HCT116 (cell line): ENCODE measurements at regions not wholly inside any gene's neighbourhood (a gene's known extent, or its start where the extent isn't known, plus 50 kb on each side); places are given as distances from the start of the nearest gene placed in this dataset.

Experiments used
- ATAC-seq: fragments of 200-7000 bp; cut with Tn5 transposase; 2 replicates; pipeline ENCODE4 v1.9.1; 2020; ENCODE audit warnings: mild to moderate bottlenecking, moderate library complexity
- BruUV-seq: library from RNA; stranded (reverse); fragments of 400-500 nt; replicated peaks from 2 replicates; lab custom pipeline; 2021; lab: Mats Ljungman, UMichigan
- CTCF ChIA-PET: fragments of 300-600 bp; sonication (Branson Sonifier 250); formaldehyde crosslinking; loops from one replicate; lab custom pipeline; 2021; ENCODE audit warnings: antibody characterized with exemption; lab: Charles Lee
- POLR2A ChIA-PET: fragments of 300-600, 350-600 bp; sonication (Branson Sonifier 250); formaldehyde crosslinking; loops from one replicate; lab custom pipeline; 2021; ENCODE audit warnings: antibody characterized with exemption; lab: Charles Lee
- RAD21 ChIA-PET, 2 experiments: fragments of 300-600 bp; sonication (Branson Sonifier 250); formaldehyde crosslinking; loops; one replicate each; lab custom pipeline; 2023; ENCODE audit warnings: low total read pairs in 2 of 2; ENCODE audit not compliant: uncharacterized antibody in 2 of 2, unreplicated experiment in 2 of 2, low non-redundant PET in 1 of 2; lab: Charles Lee
- DNase-seq: peaks from one replicate; pipeline ENCODE4 v3.0.0-alpha.2; 2010; ENCODE audit warnings: low read depth, low spot score
- H2AFZ ChIP-seq: fragments of 200-600 bp; shearing (Covaris generic), sonication (generic); 2 replicates; pipeline ENCODE4 v1.6.1; 2017; ENCODE audit warnings: low read depth, mixed run types, mixed read lengths, antibody characterized with exemption, low read length; ENCODE audit not compliant: poor library complexity, severe bottlenecking
- H3K27ac ChIP-seq: 2 replicates; pipeline ENCODE4 v1.5.1; 2012; ENCODE audit warnings: low read depth, low read length
- H3K27me3 ChIP-seq: fragments of 200-600 bp; sonication (generic); 2 replicates; pipeline ENCODE4 v1.6.1; 2016; ENCODE audit warnings: mixed run types, low read length, mixed read lengths; ENCODE audit not compliant: insufficient read depth
- H3K36me3 ChIP-seq, 2 experiments: fragments of 200-500 bp in 1 of 2; fragments of 200-600 bp in 1 of 2; sonication (Bioruptor generic) in 1 of 2; sonication (generic) in 1 of 2; 2 replicates each; pipeline versions ENCODE4 v1.5.1 to v1.6.1; 2014 to 2016; ENCODE audit warnings: low read length in 2 of 2, inconsistent platforms in 1 of 2, mixed read lengths in 1 of 2, mixed run types in 1 of 2; ENCODE audit not compliant: insufficient read depth in 2 of 2, control insufficient read depth in 1 of 2
- H3K4me1 ChIP-seq, 2 experiments: fragments of 200-600 bp in 1 of 2; sonication (generic) in 1 of 2; 2 replicates each; pipeline versions ENCODE4 v1.5.1 to v1.6.1; 2012 to 2017; ENCODE audit warnings: low read length in 2 of 2, inconsistent platforms in 1 of 2, mild to moderate bottlenecking in 1 of 2, mixed read lengths in 1 of 2, mixed run types in 1 of 2, moderate library complexity in 1 of 2; ENCODE audit not compliant: insufficient read depth in 2 of 2, control insufficient read depth in 1 of 2
- H3K4me2 ChIP-seq: fragments of 200-600 bp; sonication (generic); 2 replicates; pipeline ENCODE4 v1.6.1; 2017; ENCODE audit warnings: mixed run types, low read length, mixed read lengths
- H3K4me3 ChIP-seq, 2 experiments: fragments of 200-600 bp in 1 of 2; sonication (generic) in 1 of 2; replicated peaks in 1 of 2; 2 replicates each; pipeline ENCODE4 v1.5.1; 2011 to 2016; ENCODE audit warnings: low read length in 2 of 2, control low read depth in 1 of 2, low read depth in 1 of 2, mild to moderate bottlenecking in 1 of 2, mixed read lengths in 1 of 2, mixed run types in 1 of 2
- H3K79me2 ChIP-seq: fragments of 200-600 bp; sonication (generic); 2 replicates; pipeline ENCODE4 v1.6.1; 2017; ENCODE audit warnings: mild to moderate bottlenecking, mixed run types, low read length, moderate library complexity, mixed read lengths; ENCODE audit not compliant: insufficient read depth
- H3K9ac ChIP-seq: fragments of 200-600 bp; sonication (generic); 2 replicates; pipeline ENCODE4 v1.6.1; 2016; ENCODE audit warnings: low read length, mixed read lengths
- H3K9me2 ChIP-seq: fragments of 200-600 bp; sonication (generic), shearing (Covaris generic); 2 replicates; pipeline ENCODE4 v1.6.1; 2017; ENCODE audit warnings: mixed run types, mild to moderate bottlenecking, moderate library complexity; ENCODE audit not compliant: insufficient read depth
- H3K9me3 ChIP-seq, 2 experiments: fragments of 200-500 bp in 1 of 2; fragments of 200-600 bp in 1 of 2; sonication (Bioruptor generic) in 1 of 2; sonication (generic) in 1 of 2; 2 replicates each; pipeline ENCODE4 v1.6.1; 2014 to 2017; ENCODE audit warnings: low read length in 2 of 2, mixed read lengths in 2 of 2, inconsistent platforms in 1 of 2, low read depth in 1 of 2, mild to moderate bottlenecking in 1 of 2, mixed run types in 1 of 2, moderate library complexity in 1 of 2; ENCODE audit not compliant: control insufficient read depth in 1 of 2, insufficient read depth in 1 of 2
- H4K20me1 ChIP-seq: fragments of 200-600 bp; sonication (generic), shearing (Covaris generic); 2 replicates; pipeline ENCODE4 v1.6.1; 2017; ENCODE audit warnings: mixed run types, mild to moderate bottlenecking, moderate library complexity; ENCODE audit not compliant: insufficient read depth
- CEBPB ChIP-seq: IDR thresholded peaks from 2 replicates; pipeline ENCODE4 v1.6.1; 2012; ENCODE audit warnings: low read depth
- EGR1 ChIP-seq: IDR thresholded peaks from 2 replicates; pipeline ENCODE4 v1.6.1; 2012; ENCODE audit warnings: low read depth
- EZH2phosphoT487 ChIP-seq: fragments of 200-600 bp; IDR thresholded peaks from 2 replicates; pipeline ENCODE4 v1.6.1; 2018; ENCODE audit warnings: antibody characterized with exemption, borderline replicate concordance
- FOSL1 ChIP-seq: IDR thresholded peaks from 2 replicates; pipeline ENCODE4 v1.6.1; 2012; ENCODE audit warnings: low read depth
- JUND ChIP-seq: IDR thresholded peaks from 2 replicates; pipeline ENCODE4 v1.6.1; 2012
- POLR2A ChIP-seq: IDR thresholded peaks from 2 replicates; pipeline ENCODE4 v1.7.0; 2011; ENCODE audit warnings: borderline replicate concordance; ENCODE audit not compliant: insufficient read depth, insufficient read length; ENCODE audit errors: extremely low read depth
- POLR2AphosphoS5 ChIP-seq: IDR thresholded peaks from 2 replicates; pipeline ENCODE4 v1.6.1; 2011; ENCODE audit warnings: mild to moderate bottlenecking, low read depth, low read length, moderate library complexity
- SIN3A ChIP-seq: IDR thresholded peaks from 2 replicates; pipeline ENCODE4 v1.6.1; 2012; ENCODE audit warnings: low read depth
- SP1 ChIP-seq: IDR thresholded peaks from 2 replicates; pipeline ENCODE4 v1.6.1; 2012; ENCODE audit warnings: low read depth
- SRF ChIP-seq: IDR thresholded peaks from 2 replicates; pipeline ENCODE4 v1.6.1; 2012; ENCODE audit warnings: low read depth
- YY1 ChIP-seq: IDR thresholded peaks from 2 replicates; pipeline ENCODE4 v1.6.1; 2011; ENCODE audit warnings: low read length, low read depth, moderate library complexity, mild to moderate bottlenecking; ENCODE audit not compliant: insufficient replicate concordance; ENCODE audit errors: extremely low read depth
- ZNF274 ChIP-seq: fragments of 200-500 bp; sonication (Bioruptor generic); IDR thresholded peaks from 2 replicates; pipeline ENCODE4 v1.6.1; 2014; ENCODE audit warnings: mild to moderate bottlenecking, low read depth, low read length, inconsistent platforms
- intact Hi-C: fragments of 100-400 bp; cut with micrococcal nuclease; formaldehyde crosslinking; loops from 2 replicates; pipeline ENCODE4 v1.10.0; 2022
- TF ChIP-seq, protein P1 (sequence below): IDR thresholded peaks from 2 replicates; pipeline ENCODE4 v1.6.1; 2011; ENCODE audit warnings: mild to moderate bottlenecking, low read length, moderate library complexity; ENCODE audit not compliant: insufficient replicate concordance; ENCODE audit errors: extremely low read depth
- TF ChIP-seq, protein P2 (sequence below), 3 experiments: fragments of 200-600 bp in 1 of 3; sonication (generic) in 1 of 3; IDR thresholded peaks in 2 of 3; conservative IDR thresholded peaks in 1 of 3; 2 replicates each; pipeline ENCODE4 v1.5.1; 2012 to 2017; ENCODE audit warnings: low read depth in 2 of 3, low read length in 2 of 3, antibody characterized with exemption in 1 of 3, borderline replicate concordance in 1 of 3, control low read depth in 1 of 3, mild to moderate bottlenecking in 1 of 3, mixed read lengths in 1 of 3, mixed run types in 1 of 3, moderate library complexity in 1 of 3; ENCODE audit not compliant: insufficient read depth in 1 of 3
- TF ChIP-seq, protein P3 (sequence below): IDR thresholded peaks from 2 replicates; pipeline ENCODE4 v1.6.1; 2012; ENCODE audit warnings: low read depth
- TF ChIP-seq, protein P4 (sequence below): IDR thresholded peaks from 2 replicates; pipeline ENCODE4 v1.6.1; 2012

DNA sequence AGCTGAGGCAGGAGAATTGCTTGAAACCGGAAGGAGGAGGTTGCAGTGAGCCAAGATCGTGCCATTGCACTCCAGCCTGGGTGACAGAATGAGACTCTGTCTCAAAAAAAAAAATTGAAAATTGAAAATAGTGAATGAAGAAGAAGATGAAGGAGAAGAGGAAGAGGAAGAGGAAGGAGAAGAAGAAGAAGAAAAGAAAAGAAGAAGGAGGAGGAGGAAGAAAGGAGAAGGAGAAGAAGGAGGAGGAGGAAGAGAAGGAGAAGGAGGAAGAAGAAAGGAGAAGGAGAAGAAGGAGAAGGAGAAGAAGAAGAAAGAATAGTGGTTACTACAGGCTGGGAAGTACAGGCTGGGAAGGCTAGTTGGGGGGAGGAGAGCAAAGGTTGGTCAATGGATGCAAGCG lies 124.3 kb upstream of the CPSF6 start:
- Histone ChIP-seq H4K20me1 (no peaks in the 10 kb centered on the region), H3K36me3 (no peaks in the 10 kb centered on the region), H3K4me1 (no peaks in the 10 kb centered on the region), H3K79me2 (no peaks in the 10 kb centered on the region), H2AFZ (no peak overlapping the region), H3K4me3 (no peak overlapping the region), H3K27ac (no peak overlapping the region), H3K27me3 (no peaks in the 10 kb centered on the region), H3K4me2 (no peak overlapping the region), H3K9me3 (no peaks in the 10 kb centered on the region), H3K9ac (no peak overlapping the region), H3K9me2 (no peaks in the 10 kb centered on the region)
- BruUV-seq, result no TSS peak
- CTCF ChIA-PET, result no interaction called here
- ATAC-seq, result no peak
- intact Hi-C loops, result no loop called here
- RAD21 ChIA-PET, result no interaction called here
- TF ChIP-seq EZH2phosphoT487 (no peak), JUND (no peak), EGR1 (no peak), ZNF274 (no peak), POLR2A (no peak), SRF (no peak), POLR2AphosphoS5 (no peak), FOSL1 (no peak), SIN3A (no peak), YY1 (no peak), CEBPB (no peak), SP1 (no peak)
- TF ChIP-seq, protein P1, sequence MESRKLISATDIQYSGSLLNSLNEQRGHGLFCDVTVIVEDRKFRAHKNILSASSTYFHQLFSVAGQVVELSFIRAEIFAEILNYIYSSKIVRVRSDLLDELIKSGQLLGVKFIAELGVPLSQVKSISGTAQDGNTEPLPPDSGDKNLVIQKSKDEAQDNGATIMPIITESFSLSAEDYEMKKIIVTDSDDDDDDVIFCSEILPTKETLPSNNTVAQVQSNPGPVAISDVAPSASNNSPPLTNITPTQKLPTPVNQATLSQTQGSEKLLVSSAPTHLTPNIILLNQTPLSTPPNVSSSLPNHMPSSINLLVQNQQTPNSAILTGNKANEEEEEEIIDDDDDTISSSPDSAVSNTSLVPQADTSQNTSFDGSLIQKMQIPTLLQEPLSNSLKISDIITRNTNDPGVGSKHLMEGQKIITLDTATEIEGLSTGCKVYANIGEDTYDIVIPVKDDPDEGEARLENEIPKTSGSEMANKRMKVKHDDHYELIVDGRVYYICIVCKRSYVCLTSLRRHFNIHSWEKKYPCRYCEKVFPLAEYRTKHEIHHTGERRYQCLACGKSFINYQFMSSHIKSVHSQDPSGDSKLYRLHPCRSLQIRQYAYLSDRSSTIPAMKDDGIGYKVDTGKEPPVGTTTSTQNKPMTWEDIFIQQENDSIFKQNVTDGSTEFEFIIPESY, result no peak
- TF ChIP-seq, protein P2, sequence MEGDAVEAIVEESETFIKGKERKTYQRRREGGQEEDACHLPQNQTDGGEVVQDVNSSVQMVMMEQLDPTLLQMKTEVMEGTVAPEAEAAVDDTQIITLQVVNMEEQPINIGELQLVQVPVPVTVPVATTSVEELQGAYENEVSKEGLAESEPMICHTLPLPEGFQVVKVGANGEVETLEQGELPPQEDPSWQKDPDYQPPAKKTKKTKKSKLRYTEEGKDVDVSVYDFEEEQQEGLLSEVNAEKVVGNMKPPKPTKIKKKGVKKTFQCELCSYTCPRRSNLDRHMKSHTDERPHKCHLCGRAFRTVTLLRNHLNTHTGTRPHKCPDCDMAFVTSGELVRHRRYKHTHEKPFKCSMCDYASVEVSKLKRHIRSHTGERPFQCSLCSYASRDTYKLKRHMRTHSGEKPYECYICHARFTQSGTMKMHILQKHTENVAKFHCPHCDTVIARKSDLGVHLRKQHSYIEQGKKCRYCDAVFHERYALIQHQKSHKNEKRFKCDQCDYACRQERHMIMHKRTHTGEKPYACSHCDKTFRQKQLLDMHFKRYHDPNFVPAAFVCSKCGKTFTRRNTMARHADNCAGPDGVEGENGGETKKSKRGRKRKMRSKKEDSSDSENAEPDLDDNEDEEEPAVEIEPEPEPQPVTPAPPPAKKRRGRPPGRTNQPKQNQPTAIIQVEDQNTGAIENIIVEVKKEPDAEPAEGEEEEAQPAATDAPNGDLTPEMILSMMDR (IDR thresholded peaks at IDR 0.05 in 2 of 3, conservative IDR thresholded peaks at IDR 0.05 in 1 of 3; ENCODE audit: borderline replicate concordance in 1 of 3, insufficient read depth in 1 of 3, low read depth in 2 of 3, low read length in 2 of 3), result no peak
- TF ChIP-seq, protein P3, sequence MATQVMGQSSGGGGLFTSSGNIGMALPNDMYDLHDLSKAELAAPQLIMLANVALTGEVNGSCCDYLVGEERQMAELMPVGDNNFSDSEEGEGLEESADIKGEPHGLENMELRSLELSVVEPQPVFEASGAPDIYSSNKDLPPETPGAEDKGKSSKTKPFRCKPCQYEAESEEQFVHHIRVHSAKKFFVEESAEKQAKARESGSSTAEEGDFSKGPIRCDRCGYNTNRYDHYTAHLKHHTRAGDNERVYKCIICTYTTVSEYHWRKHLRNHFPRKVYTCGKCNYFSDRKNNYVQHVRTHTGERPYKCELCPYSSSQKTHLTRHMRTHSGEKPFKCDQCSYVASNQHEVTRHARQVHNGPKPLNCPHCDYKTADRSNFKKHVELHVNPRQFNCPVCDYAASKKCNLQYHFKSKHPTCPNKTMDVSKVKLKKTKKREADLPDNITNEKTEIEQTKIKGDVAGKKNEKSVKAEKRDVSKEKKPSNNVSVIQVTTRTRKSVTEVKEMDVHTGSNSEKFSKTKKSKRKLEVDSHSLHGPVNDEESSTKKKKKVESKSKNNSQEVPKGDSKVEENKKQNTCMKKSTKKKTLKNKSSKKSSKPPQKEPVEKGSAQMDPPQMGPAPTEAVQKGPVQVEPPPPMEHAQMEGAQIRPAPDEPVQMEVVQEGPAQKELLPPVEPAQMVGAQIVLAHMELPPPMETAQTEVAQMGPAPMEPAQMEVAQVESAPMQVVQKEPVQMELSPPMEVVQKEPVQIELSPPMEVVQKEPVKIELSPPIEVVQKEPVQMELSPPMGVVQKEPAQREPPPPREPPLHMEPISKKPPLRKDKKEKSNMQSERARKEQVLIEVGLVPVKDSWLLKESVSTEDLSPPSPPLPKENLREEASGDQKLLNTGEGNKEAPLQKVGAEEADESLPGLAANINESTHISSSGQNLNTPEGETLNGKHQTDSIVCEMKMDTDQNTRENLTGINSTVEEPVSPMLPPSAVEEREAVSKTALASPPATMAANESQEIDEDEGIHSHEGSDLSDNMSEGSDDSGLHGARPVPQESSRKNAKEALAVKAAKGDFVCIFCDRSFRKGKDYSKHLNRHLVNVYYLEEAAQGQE, result no peak
- TF ChIP-seq, protein P4, sequence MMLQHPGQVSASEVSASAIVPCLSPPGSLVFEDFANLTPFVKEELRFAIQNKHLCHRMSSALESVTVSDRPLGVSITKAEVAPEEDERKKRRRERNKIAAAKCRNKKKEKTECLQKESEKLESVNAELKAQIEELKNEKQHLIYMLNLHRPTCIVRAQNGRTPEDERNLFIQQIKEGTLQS, result no peak
- POLR2A ChIA-PET, result no interaction called here
- DNase-seq, result no peak
